ENCODE measurements at regions not wholly inside any gene's neighbourhood (a gene's known extent, or its start where the extent isn't known, plus 50 kb on each side); places are given as distances from the start of the nearest gene placed in this dataset.

GRCh38 chr2:104049981-104050380 is 803.9 kb upstream of the POU3F3 start (continued):
- no peak for TF ChIP-seq POLR2A (IDR thresholded peaks at IDR 0.05; ENCODE audit: low read length)
- no peak for TF ChIP-seq PHF8 (IDR thresholded peaks at IDR 0.05; ENCODE audit: borderline replicate concordance, low read depth)

GRCh38 chr2:104050656-104051242 is 803.2 kb upstream of the POU3F3 start:
- H3K27ac ChIP-seq: no peak overlapping the region
- 73% methylated on average over 5 of the region's 5 CpGs for WGBS (ENCODE audit: missing lambda C conversion rate)
- ChIA-PET POLR2A (no interaction called here), CTCF (no interaction called here)
- no peak overlapping the region for H3K4me2 ChIP-seq
- no peaks in the 10 kb centered on the region for H3K4me1 ChIP-seq
- ATAC-seq (no peak), DNase-seq (ENCODE audit: low read depth in 1 of 2, low spot score in 1 of 2) (no peak), FAIRE-seq (no peak)
- TF ChIP-seq TP53 (CRISPR knock-in tag; IDR thresholded peaks at IDR 0.05) (no peak), HDAC2 (IDR thresholded peaks at IDR 0.05) (no peak), CBX2 (IDR thresholded peaks at IDR 0.05; ENCODE audit: borderline replicate concordance, low read depth) (no peak), RNF2 (IDR thresholded peaks at IDR 0.05; ENCODE audit: borderline replicate concordance, low read depth) (no peak), RFX5 (IDR thresholded peaks at IDR 0.05) (no peak), PBX3 (IDR thresholded peaks at IDR 0.05) (no peak)
- H3K4me3 ChIP-seq: no peak overlapping the region
- no peaks in the 10 kb centered on the region for H3K9me3 ChIP-seq

- no peak for TF ChIP-seq ZNF302 (CRISPR knock-in tag; IDR thresholded peaks at IDR 0.05)
- TF ChIP-seq MAZ (IDR thresholded peaks at IDR 0.05; ENCODE audit: borderline replicate concordance, low read depth, low read length): no peak
- no peak for TF ChIP-seq ZFP36 (IDR thresholded peaks at IDR 0.05; ENCODE audit: borderline replicate concordance, partially characterized antibody)
- TF ChIP-seq CHD2 (IDR thresholded peaks at IDR 0.05; ENCODE audit: low read length, partially characterized antibody): no peak
- TF ChIP-seq KDM5A (IDR thresholded peaks at IDR 0.05): no peak
- no peak for TF ChIP-seq REST (IDR thresholded peaks at IDR 0.05)
- no peak for TF ChIP-seq FOSB (CRISPR knock-in tag; IDR thresholded peaks at IDR 0.05)
- no peak for TF ChIP-seq EHMT2 (IDR thresholded peaks at IDR 0.05; ENCODE audit: low read depth)
- TF ChIP-seq BHLHE40 (IDR thresholded peaks at IDR 0.05; ENCODE audit: low read depth, low read length): no peak
- WGBS (ENCODE audit: missing lambda C conversion rate): 64% methylated on average over 6 of the region's 6 CpGs
- ChIA-PET CTCF (no interaction called here), POLR2A (no interaction called here)
- H3K27ac ChIP-seq: no peak overlapping the region
- no peak for FAIRE-seq
- no peak for DNase-seq (ENCODE audit: low read depth in 1 of 2, low spot score in 1 of 2)
- ATAC-seq: no peak
- no peaks in the 10 kb centered on the region for H3K9me3 ChIP-seq
- no peak overlapping the region for H3K4me3 ChIP-seq
- H3K4me2 ChIP-seq: no peak overlapping the region
- H3K4me1 ChIP-seq: no peaks in the 10 kb centered on the region
Measured at GRCh38 chr2:104051766-104052165, 802.1 kb upstream of the POU3F3 start.

GRCh38 chr2:104052356-104052755 is 801.6 kb upstream of the POU3F3 start:
- DNase-seq (ENCODE audit: low read depth in 1 of 2, low spot score in 1 of 2) (no peak), FAIRE-seq (no peak), ATAC-seq (no peak)
- ChIA-PET CTCF (no interaction called here), POLR2A (no interaction called here)
- Histone ChIP-seq H3K27ac (no peak overlapping the region), H3K4me1 (no peaks in the 10 kb centered on the region), H3K4me2 (no peak overlapping the region), H3K4me3 (no peak overlapping the region), H3K9me3 (no peaks in the 10 kb centered on the region)
- 51% methylated on average over 5 of the region's 5 CpGs for WGBS (ENCODE audit: missing lambda C conversion rate)
- no peak for TF ChIP-seq CHD2 (IDR thresholded peaks at IDR 0.05; ENCODE audit: low read length, partially characterized antibody)
- no peak for TF ChIP-seq RARB (CRISPR knock-in tag; IDR thresholded peaks at IDR 0.05)
- TF ChIP-seq JUN (IDR thresholded peaks at IDR 0.05): no peak
- no peak for TF ChIP-seq ZC3H11A (IDR thresholded peaks at IDR 0.05)
- TF ChIP-seq HOXB5 (CRISPR knock-in tag; IDR thresholded peaks at IDR 0.05): no peak
- TF ChIP-seq HDAC2 (IDR thresholded peaks at IDR 0.05): no peak
- no peak for TF ChIP-seq POLR2A (IDR thresholded peaks at IDR 0.05; ENCODE audit: low read length)
- no peak for TF ChIP-seq PBX3 (IDR thresholded peaks at IDR 0.05)
- TF ChIP-seq JUNB (IDR thresholded peaks at IDR 0.05): no peak
- no peak for TF ChIP-seq MYC (IDR thresholded peaks at IDR 0.05; ENCODE audit: borderline replicate concordance, low read length)
- no peak for TF ChIP-seq FOSB (CRISPR knock-in tag; IDR thresholded peaks at IDR 0.05)
- TF ChIP-seq E2F6 (IDR thresholded peaks at IDR 0.05; ENCODE audit: borderline replicate concordance, low read depth): no peak
